ENCODE measurements at regions not wholly inside any gene's neighbourhood (a gene's known extent, or its start where the extent isn't known, plus 50 kb on each side); places are given as distances from the start of the nearest gene placed in this dataset.

DNA sequence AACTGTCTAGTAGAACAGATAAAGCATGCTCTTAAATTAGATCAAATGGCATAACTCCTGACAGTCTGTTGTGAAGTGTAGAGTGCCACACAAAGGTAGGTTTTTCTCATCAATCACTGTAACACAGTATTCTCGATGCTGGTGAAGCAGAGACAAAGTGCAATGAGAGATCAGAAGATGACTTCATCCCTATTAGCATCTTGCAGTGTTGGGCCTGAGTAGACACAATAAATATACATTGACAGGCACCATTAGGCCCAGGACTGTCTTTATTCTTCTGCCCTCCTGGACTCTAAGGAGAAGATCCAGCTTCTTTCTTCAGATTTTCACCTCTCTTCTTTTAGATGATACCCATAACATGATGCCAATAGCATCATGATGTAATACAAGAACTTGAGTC lies 478.0 kb upstream of the TENM4 start:
- Histone ChIP-seq H4K20me1 (replicated peaks; ENCODE audit: control insufficient read depth, extremely low read depth, insufficient read depth, low read length) (no peaks in the 10 kb centered on the region), H3K4me1 (ENCODE audit: control insufficient read depth, extremely low read depth, insufficient read depth, low read length) (no peaks in the 10 kb centered on the region), H3K79me2 (ENCODE audit: control insufficient read depth, insufficient read depth, low read length) (no peaks in the 10 kb centered on the region), H3K4me2 (ENCODE audit: insufficient read depth, low read length) (no peak overlapping the region), H3K27ac (ENCODE audit: insufficient read depth, low read depth, low read length) (no peak overlapping the region), H3K9me3 (replicated peaks; ENCODE audit: control insufficient read depth, insufficient read depth, low read length) (peaks cover 2% of the 10 kb centered on the region), H3K9ac (replicated peaks; ENCODE audit: extremely low read depth, insufficient read depth, low read length) (no peak overlapping the region), H3K9me1 (replicated peaks; ENCODE audit: control insufficient read depth, extremely low read depth, insufficient read depth, low read length) (no peaks in the 10 kb centered on the region), H3K4me3 (replicated peaks in 1 of 3; ENCODE audit: insufficient read depth in 1 of 3, low read depth in 1 of 3, low read length in 3 of 3) (no peak overlapping the region), H3K27me3 (ENCODE audit: control insufficient read depth in 2 of 2, insufficient read depth in 2 of 2, low read length in 2 of 2) (no peaks in the 10 kb centered on the region), H3K36me3 (ENCODE audit: control insufficient read depth in 2 of 2, extremely low read depth in 1 of 2, insufficient read depth in 2 of 2, low read length in 2 of 2) (no peaks in the 10 kb centered on the region), H2AFZ (ENCODE audit: low read depth, low read length) (no peak overlapping the region)
- FAIRE-seq (no peak), DNase-seq (ENCODE audit: low read depth, low spot score) (no peak)
- ChIA-PET CTCF (no interaction called here), POLR2A (no interaction called here)
- dilution Hi-C loops (cut with MboI; ENCODE audit: extremely low pct_ligation_motif_present, low sequenced_read_pairs), result no loop called here
- intact Hi-C loops (cut with micrococcal nuclease), result no loop called here
- TF ChIP-seq POLR2A (IDR thresholded peaks at IDR 0.05; ENCODE audit: low read depth, low read length) (no peak), MYC (IDR thresholded peaks at IDR 0.05; ENCODE audit: low read depth, low read length) (no peak), EZH2 (IDR thresholded peaks at IDR 0.05; ENCODE audit: borderline replicate concordance, low read depth, low read length, severe bottlenecking) (no peak), JUN (IDR thresholded peaks at IDR 0.05; ENCODE audit: borderline replicate concordance, insufficient read depth, insufficient read length, low read depth) (no peak), POLR2AphosphoS5 (IDR thresholded peaks at IDR 0.05; ENCODE audit: insufficient read depth, low read depth, low read length) (no peak), FOS (IDR thresholded peaks at IDR 0.05; ENCODE audit: borderline replicate concordance, insufficient read depth, low read length) (no peak), GATA2 (IDR thresholded peaks at IDR 0.05; ENCODE audit: insufficient read depth, insufficient read length, low read depth, low read length) (no peak)
- TF ChIP-seq, protein P1, sequence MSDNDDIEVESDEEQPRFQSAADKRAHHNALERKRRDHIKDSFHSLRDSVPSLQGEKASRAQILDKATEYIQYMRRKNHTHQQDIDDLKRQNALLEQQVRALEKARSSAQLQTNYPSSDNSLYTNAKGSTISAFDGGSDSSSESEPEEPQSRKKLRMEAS (IDR thresholded peaks at IDR 0.05; ENCODE audit: insufficient read depth, insufficient read length), result no peak
- TF ChIP-seq, protein P2, sequence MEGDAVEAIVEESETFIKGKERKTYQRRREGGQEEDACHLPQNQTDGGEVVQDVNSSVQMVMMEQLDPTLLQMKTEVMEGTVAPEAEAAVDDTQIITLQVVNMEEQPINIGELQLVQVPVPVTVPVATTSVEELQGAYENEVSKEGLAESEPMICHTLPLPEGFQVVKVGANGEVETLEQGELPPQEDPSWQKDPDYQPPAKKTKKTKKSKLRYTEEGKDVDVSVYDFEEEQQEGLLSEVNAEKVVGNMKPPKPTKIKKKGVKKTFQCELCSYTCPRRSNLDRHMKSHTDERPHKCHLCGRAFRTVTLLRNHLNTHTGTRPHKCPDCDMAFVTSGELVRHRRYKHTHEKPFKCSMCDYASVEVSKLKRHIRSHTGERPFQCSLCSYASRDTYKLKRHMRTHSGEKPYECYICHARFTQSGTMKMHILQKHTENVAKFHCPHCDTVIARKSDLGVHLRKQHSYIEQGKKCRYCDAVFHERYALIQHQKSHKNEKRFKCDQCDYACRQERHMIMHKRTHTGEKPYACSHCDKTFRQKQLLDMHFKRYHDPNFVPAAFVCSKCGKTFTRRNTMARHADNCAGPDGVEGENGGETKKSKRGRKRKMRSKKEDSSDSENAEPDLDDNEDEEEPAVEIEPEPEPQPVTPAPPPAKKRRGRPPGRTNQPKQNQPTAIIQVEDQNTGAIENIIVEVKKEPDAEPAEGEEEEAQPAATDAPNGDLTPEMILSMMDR (IDR thresholded peaks at IDR 0.05; ENCODE audit: extremely low read depth in 1 of 2, insufficient read depth in 1 of 2, low read depth in 1 of 2, low read length in 2 of 2), result no peak
- no TSS peak for BruUV-seq (replicated peaks)
